PC-9 (cell line): ENCODE measurements at regions not wholly inside any gene's neighbourhood (a gene's known extent, or its start where the extent isn't known, plus 50 kb on each side); places are given as distances from the start of the nearest gene placed in this dataset.

Source experiments
- BruUV-seq: library from RNA; stranded (reverse); fragments of 400-500 nt; replicated peaks from 2 replicates; lab custom pipeline; 2021; lab: Mats Ljungman, UMichigan
- CTCF ChIA-PET: fragments of 300-600 bp; sonication (Branson Sonifier 250); formaldehyde crosslinking; loops from one replicate; lab custom pipeline; 2022; ENCODE audit warnings: antibody characterized with exemption; lab: Charles Lee
- POLR2A ChIA-PET: fragments of 300-600 bp; sonication (Branson Sonifier 250); formaldehyde crosslinking; loops from one replicate; lab custom pipeline; 2022; ENCODE audit warnings: antibody characterized with exemption; ENCODE audit not compliant: unreplicated experiment; lab: Charles Lee
- DNase-seq, 2 experiments: peaks; one replicate each; pipeline versions ENCODE4 v3.0.0 to v3.0.0-alpha.2; 2015 to 2022; ENCODE audit warnings: mixed read lengths in 1 of 2
- H2AFZ ChIP-seq: fragments of 200-600 bp; sonication (generic); 2 replicates; pipeline ENCODE4 v1.8.1; 2017; ENCODE audit warnings: antibody characterized with exemption
- H3F3A ChIP-seq: fragments of 200-600 bp; sonication (generic); 2 replicates; pipeline ENCODE4 v1.8.1; 2017; ENCODE audit warnings: antibody characterized with exemption, mild to moderate bottlenecking, low read depth; ENCODE audit not compliant: insufficient read depth
- H3K27ac ChIP-seq: fragments of 200-600 bp; sonication (generic); 2 replicates; pipeline ENCODE4 v1.6.1; 2016; ENCODE audit warnings: mixed run types
- H3K27me3 ChIP-seq: fragments of 200-600 bp; sonication (generic); 2 replicates; pipeline ENCODE4 v1.6.1; 2016; ENCODE audit warnings: low read depth, mixed run types; ENCODE audit not compliant: insufficient read depth
- H3K36me3 ChIP-seq: fragments of 200-600 bp; sonication (generic); 2 replicates; pipeline ENCODE4 v1.6.1; 2016; ENCODE audit warnings: low read depth, mixed run types
- H3K4me1 ChIP-seq: fragments of 200-600 bp; sonication (generic); replicated peaks from 2 replicates; pipeline ENCODE4 v1.6.1; 2016; ENCODE audit warnings: mixed run types; ENCODE audit not compliant: insufficient read depth
- H3K4me2 ChIP-seq: fragments of 200-600 bp; sonication (generic); 2 replicates; pipeline ENCODE4 v1.6.1; 2017; ENCODE audit warnings: mixed run types
- H3K4me3 ChIP-seq: fragments of 200-600 bp; sonication (generic); 2 replicates; pipeline ENCODE4 v1.6.1; 2016; ENCODE audit warnings: mixed run types
- H3K79me2 ChIP-seq: fragments of 200-600 bp; sonication (generic); 2 replicates; pipeline ENCODE4 v1.6.1; 2017; ENCODE audit warnings: low read depth, mixed run types
- H3K9me2 ChIP-seq: fragments of 200-600 bp; sonication (generic); 2 replicates; pipeline ENCODE4 v1.8.1; 2017; ENCODE audit warnings: mild to moderate bottlenecking; ENCODE audit not compliant: insufficient read depth
- H3K9me3 ChIP-seq: fragments of 200-600 bp; sonication (generic); 2 replicates; pipeline ENCODE4 v1.8.1; 2016; ENCODE audit warnings: low read depth; ENCODE audit not compliant: insufficient read depth
- H4K20me1 ChIP-seq: fragments of 200-600 bp; sonication (generic); 2 replicates; pipeline ENCODE4 v1.8.1; 2017; ENCODE audit not compliant: insufficient read depth
- CTCF ChIP-seq: fragments of 200-600 bp; sonication (generic); conservative IDR thresholded peaks from 2 replicates; pipeline ENCODE4 v1.6.1; 2017; ENCODE audit warnings: mixed run types, antibody characterized with exemption, mild to moderate bottlenecking, moderate library complexity
- EZH2 ChIP-seq: fragments of 200-600 bp; sonication (generic); IDR thresholded peaks from 2 replicates; pipeline ENCODE4 v1.8.0; 2017; ENCODE audit warnings: antibody characterized with exemption, low read depth
- intact Hi-C: fragments of 100-400 bp; cut with micrococcal nuclease; formaldehyde crosslinking; loops from one replicate; pipeline ENCODE4 v1.10.0; 2022; ENCODE audit not compliant: unreplicated experiment

- Histone ChIP-seq H3K79me2 (no peaks in the 10 kb centered on the region), H3K27me3 (no peaks in the 10 kb centered on the region), H3K27ac (peak overlapping the region; percentile 26; the same call in 1 of the 2 replicates), H3F3A (peaks cover 31% of the 10 kb centered on the region; the same call in 1 of the 2 replicates), H3K9me2 (no peaks in the 10 kb centered on the region), H3K36me3 (no peaks in the 10 kb centered on the region), H4K20me1 (no peaks in the 10 kb centered on the region), H3K4me3 (no peak overlapping the region), H3K4me2 (no peak overlapping the region), H3K4me1 (peaks cover 55% of the 10 kb centered on the region), H3K9me3 (no peaks in the 10 kb centered on the region), H2AFZ (no peak overlapping the region)
- no TSS peak for BruUV-seq
- ChIA-PET POLR2A (no interaction called here), CTCF (no interaction called here)
- no peak for DNase-seq
- intact Hi-C loops: no loop called here
- no peak for TF ChIP-seq EZH2
- TF ChIP-seq CTCF: no peak
Observed at GRCh38 chr21:41584603-41585176, 76.7 kb upstream of the TMPRSS2 start.

GRCh38 chr21:41583274-41583790 is 75.4 kb upstream of the TMPRSS2 start:
- DNase-seq: peak; percentile 77 to 93
- intact Hi-C loops: loop anchor here (1.0 kb wide), 1 partner anchor 47 kb away; no protein-coding TSS in a partner anchor
- no peak overlapping the region for H2AFZ ChIP-seq
- CTCF ChIA-PET: no interaction called here
- H3K4me2 ChIP-seq: peak overlapping the region; percentile 72
- H3K79me2 ChIP-seq: no peaks in the 10 kb centered on the region
- no peaks in the 10 kb centered on the region for H3K27me3 ChIP-seq
- no peaks in the 10 kb centered on the region for H4K20me1 ChIP-seq
- TF ChIP-seq CTCF (no peak), EZH2 (no peak)
- no peaks in the 10 kb centered on the region for H3K9me2 ChIP-seq
- H3K36me3 ChIP-seq: no peaks in the 10 kb centered on the region
- H3K4me1 ChIP-seq: peaks cover 55% of the 10 kb centered on the region
- H3K4me3 ChIP-seq: no peak overlapping the region
- H3F3A ChIP-seq: peaks cover 31% of the 10 kb centered on the region; the same call in 1 of the 2 replicates
- H3K9me3 ChIP-seq: peaks cover 1% of the 10 kb centered on the region
- no TSS peak for BruUV-seq
- peak overlapping the region; percentile 67 for H3K27ac ChIP-seq
- POLR2A ChIA-PET: interaction anchor here (0.6 kb wide), 1 partner anchor 1013 kb away, joined by 3 read pairs; no protein-coding TSS in a partner anchor

GRCh38 chr21:41582866-41583265 is 74.9 kb upstream of the TMPRSS2 start:
- ChIA-PET CTCF (no interaction called here), POLR2A (no interaction called here)
- Histone ChIP-seq H3K27ac (peak overlapping the region; percentile 48; the same call in 1 of the 2 replicates), H3K27me3 (no peaks in the 10 kb centered on the region), H2AFZ (no peak overlapping the region), H4K20me1 (no peaks in the 10 kb centered on the region), H3K4me3 (no peak overlapping the region), H3F3A (peaks cover 31% of the 10 kb centered on the region; the same call in 1 of the 2 replicates), H3K4me1 (peaks cover 55% of the 10 kb centered on the region), H3K79me2 (no peaks in the 10 kb centered on the region), H3K9me2 (no peaks in the 10 kb centered on the region), H3K4me2 (peak overlapping the region; percentile 72), H3K9me3 (peaks cover 5% of the 10 kb centered on the region), H3K36me3 (no peaks in the 10 kb centered on the region)
- DNase-seq: no peak
- intact Hi-C loops: loop anchor here (1.0 kb wide), 1 partner anchor 47 kb away; no protein-coding TSS in a partner anchor
- TF ChIP-seq EZH2 (no peak), CTCF (no peak)
- BruUV-seq: no TSS peak
